SK-N-DZ (cell line): ENCODE measurements at regions not wholly inside any gene's neighbourhood (a gene's known extent, or its start where the extent isn't known, plus 50 kb on each side); places are given as distances from the start of the nearest gene placed in this dataset.

Experiments
- DNase-seq: peaks from one replicate; pipeline ENCODE4 v3.0.0-alpha.2; 2015; ENCODE audit warnings: low spot score

- no peak for DNase-seq
Observed at GRCh38 chr20:24718277-24718676, 230.8 kb upstream of the CST7 start.

DNA sequence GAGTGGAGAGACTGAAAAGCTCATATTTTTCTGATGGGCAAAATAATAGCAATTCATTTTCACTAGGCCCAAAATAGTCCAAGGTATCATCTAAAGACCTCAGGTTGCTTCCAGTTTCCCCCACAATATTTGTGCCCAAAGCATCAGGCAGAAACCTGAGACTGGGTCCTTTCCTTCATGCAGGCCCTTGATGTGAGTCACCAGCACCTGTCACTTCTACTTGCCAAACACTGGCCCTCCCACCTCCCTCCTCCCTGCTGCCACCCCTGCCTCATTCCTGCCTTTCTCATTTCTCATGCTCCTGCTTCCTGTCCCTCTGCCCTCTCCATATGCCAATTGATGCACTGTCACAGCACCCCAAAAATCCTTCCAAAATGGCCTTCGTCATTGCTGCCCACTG, 230.4 kb upstream of the CST7 start:
- no peak for DNase-seq

- no peak for DNase-seq
Observed at GRCh38 chr20:24720957-24721356, 228.1 kb upstream of the CST7 start.

DNA sequence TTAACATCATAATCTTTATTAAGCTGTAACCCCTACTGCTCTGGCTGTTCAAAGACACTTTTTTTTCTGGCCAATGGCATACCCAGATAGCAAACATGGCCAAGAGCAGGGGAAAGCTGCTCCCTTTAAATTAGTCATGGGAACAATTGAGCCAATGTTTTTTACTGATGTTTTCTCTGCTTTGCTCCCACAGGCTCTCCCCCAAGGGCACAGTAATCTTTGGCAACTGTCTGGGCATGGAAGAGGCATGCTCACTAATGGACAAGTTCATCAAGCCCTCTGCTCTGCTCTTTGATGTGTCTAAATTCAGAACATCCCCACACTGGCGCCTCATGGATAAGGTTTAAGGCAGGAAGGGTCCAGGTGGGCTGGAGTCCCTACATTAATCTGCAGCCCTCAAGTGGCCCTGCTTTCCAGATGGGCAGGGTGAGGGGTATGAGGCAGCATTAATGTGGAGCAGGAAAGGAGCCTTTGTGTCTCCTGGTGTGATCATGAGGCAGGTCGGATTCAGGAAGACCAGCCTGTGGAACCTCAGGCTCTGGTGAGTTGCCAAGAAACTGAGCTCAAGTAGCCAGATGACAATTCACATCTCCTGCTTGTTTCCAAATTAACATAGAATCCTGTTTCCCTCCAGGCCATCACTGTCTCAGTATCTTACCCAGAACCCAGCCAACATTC, 227.0 kb upstream of the CST7 start:
- no peak for DNase-seq

- no peak for DNase-seq
Observed at GRCh38 chr20:24722586-24722985, 226.5 kb upstream of the CST7 start.

GRCh38 chr20:24723186-24723585, 225.9 kb upstream of the CST7 start:
- no peak for DNase-seq

DNA sequence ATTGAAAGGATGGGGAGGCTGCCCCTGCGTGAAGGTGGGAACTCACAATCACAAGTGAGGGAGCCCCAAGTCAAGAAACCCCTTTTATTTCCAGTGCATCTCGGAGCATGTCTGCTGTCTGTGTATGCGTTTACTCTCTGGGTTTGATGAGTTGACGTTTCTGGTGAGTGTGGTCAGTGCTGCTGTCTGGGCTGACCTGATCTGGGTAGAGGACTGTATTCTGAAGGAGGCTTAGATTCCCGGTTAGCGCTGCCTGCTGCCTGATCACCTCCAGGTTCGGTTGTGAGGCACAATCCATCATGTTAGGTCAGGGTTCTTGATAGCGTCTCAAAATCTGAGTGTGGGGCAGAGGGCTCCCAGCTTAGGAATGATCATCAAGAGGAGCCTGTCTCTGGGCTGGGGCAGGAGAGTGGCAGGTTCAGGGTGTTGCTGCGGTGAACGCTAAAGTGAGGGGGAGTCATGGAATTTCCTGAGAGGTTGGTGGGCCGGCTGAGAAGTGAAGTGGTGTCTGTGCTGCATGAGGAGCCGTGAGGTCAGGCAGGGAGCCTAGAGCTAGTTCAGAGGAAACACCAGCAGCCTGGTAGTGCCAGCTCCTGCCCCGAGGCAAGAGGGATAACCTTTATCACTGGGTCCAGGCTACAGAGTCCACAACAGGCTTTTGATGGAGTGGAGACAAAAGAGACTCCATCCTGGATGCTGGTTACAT, 225.3 kb upstream of the CST7 start:
- DNase-seq, result no peak

GRCh38 chr20:24724982-24725533, 224.0 kb upstream of the CST7 start:
- DNase-seq, result no peak

DNA sequence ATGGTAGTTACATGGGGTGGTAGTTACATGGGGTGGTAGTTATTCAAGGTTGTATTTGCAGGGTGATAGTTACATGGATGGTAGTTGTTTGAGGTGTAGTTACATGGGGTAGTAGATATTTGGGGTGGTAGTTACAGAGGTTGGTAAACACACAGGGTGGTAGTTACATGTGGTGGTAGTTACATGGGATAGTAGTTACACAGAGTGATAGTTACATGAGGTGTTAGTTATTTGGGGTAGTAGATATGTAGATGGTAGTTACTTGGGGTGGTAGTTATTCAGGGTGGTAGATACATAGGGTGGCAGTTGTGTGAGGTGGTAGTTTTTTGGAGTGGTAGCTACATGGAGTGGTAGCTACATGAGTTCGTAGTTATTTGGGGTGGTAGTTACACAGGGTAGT, 221.3 kb upstream of the CST7 start:
- no peak for DNase-seq

DNA sequence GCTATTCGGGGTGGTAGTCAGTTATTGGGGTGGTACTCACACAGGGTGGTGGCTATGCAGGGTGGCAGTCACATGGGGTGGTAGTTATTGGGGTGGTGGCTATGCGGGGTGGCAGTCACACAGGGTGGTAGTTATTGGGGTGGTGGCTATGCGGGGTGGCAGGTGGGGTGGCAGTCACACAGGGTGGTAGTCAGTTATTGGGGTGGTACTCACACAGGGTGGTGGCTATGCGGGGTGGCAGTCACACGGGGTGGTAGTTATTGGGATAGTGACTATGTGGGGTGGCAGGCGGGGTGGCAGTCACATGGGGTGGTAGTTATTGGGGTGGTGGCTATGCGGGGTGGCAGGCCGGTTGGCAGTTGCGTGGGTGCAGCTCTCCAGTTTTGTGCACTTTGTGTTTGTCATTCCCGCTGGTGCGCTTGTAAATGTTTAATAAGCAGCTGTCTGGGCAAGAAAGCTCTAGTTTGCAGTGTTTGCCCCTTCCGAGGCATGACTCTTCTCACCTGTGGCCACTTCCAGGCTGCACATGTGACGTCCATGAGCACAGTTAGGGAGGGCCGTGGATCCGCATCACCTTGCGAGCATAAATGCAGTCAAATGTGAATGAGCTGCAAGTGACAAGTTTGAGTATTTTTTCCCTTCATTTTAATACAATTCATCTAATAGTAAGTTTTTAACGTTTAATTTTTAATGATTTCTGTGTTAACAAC, 219.0 kb upstream of the CST7 start:
- DNase-seq, result no peak

GRCh38 chr20:24730750-24731149, 218.3 kb upstream of the CST7 start:
- DNase-seq, result no peak

- no peak for DNase-seq
Observed at GRCh38 chr20:24731312-24731711, 217.8 kb upstream of the CST7 start.

DNA sequence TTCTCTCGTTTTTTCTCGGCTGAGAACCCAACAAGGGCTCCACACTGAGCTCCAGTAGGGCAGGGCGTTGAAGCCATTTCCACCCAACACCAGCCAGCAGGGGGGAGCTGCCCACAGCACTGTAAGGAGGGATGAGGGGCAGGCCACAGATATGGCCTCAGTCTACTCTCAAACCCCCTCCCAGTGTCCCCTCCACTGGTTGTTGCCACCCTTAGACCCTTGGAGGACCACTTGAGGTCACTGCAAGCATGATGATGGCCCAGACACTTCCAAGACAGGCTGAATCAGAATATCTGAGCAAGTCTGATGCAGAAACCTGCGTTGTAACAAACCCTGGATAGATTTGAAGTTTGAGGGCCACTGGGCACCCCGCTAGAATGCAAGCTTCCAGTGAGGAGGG, 217.0 kb upstream of the CST7 start:
- no peak for DNase-seq

DNA sequence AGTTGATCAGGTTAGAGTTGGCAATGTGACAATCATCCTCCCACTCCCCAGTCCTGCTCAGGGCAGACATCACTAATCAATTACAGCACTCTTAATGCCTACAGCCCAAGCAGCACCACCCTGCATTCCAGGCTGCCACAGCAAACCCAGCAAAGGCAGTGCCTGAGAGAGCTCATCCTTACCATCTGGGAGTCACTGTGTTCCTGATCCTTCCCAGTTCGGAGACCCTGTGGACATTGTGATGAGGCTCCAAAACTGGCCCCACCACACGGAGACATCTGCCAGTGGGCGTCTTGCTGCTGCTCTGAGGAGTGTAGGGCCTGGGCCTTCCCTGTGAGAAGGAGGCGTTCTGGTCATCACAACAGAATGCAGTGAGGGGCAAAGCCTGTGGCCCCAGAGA, 216.5 kb upstream of the CST7 start:
- no peak for DNase-seq

- no peak for DNase-seq
Observed at GRCh38 chr20:24733416-24733815, 215.7 kb upstream of the CST7 start.

- DNase-seq, result no peak
Observed at GRCh38 chr20:24734139-24734538, 214.9 kb upstream of the CST7 start.

GRCh38 chr20:24735263-24735662, 213.8 kb upstream of the CST7 start:
- DNase-seq, result peak; percentile 90

GRCh38 chr20:24736131-24736843, 212.8 kb upstream of the CST7 start:
- no peak for DNase-seq

DNA sequence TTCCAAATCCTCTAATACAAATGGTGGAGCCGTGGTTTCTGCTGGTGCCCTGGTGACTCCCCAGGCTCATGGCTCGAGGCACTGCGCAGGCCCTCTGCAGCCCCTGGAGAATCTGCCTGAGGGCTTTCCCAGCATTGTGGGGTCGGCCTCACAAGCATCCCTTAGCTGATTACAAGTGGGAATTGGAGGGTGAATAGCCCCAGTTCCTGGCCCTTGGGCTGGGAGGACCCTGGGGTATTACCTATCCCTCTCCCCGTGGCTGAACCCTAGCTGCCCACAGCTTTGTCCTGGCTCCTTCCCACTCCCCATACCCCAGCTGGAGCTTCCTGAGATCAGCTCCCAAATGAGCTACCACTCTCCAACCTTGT, 212.2 kb upstream of the CST7 start:
- DNase-seq, result no peak

DNA sequence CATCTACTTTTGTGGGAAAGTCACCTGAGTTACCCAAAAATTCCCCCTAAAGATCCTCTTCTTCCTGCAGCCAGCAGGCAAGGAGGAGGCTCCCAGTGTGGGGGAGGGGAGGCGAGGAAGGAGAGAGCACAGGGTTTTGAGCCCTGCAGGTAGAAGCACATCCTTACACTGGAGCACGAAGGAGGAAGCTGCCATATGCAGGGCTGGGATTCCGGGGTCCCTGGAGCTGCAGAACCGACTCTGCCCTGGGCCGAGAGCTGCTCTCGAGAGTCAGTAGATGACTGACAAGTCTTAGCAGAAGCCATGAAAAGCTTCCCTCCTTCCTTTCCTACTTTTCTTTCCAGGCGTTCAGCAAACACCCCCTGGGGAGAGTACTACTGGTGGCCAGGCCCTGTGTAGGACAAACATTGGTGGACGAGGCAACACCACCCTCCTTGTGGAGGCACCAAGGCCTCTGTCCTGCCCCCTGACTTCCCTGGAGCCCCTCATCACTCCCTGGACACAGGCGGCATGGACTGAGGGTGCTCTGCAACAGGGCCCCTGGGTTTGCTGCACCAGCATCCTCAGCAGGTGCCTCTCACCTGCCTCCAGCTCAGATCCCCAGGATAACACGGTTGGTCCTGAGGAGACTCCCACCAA, 211.7 kb upstream of the CST7 start:
- no peak for DNase-seq

- no peak for DNase-seq
Observed at GRCh38 chr20:24738058-24738775, 210.9 kb upstream of the CST7 start.
